Uterus (tissue), 2 donors: ENCODE measurements at regions not wholly inside any gene's neighbourhood (a gene's known extent, or its start where the extent isn't known, plus 50 kb on each side); places are given as distances from the start of the nearest gene placed in this dataset.

Source experiments
- CTCF ChIP-seq, 4 experiments: fragments of 200-600 bp in 2 of 4; fragments of 450-650 bp in 2 of 4; sonication (generic) in 2 of 4; IDR thresholded peaks; one replicate each; pipeline ENCODE4 v1.5.1; 2016 to 2019; ENCODE audit warnings: antibody characterized with exemption in 4 of 4, mild to moderate bottlenecking in 2 of 4, moderate library complexity in 1 of 4
- POLR2A ChIP-seq, 2 donors: fragments of 450-650 bp; IDR thresholded peaks; one replicate each; pipeline ENCODE4 v1.6.1; 2016; ENCODE audit warnings: antibody characterized with exemption in 2 of 2, mild to moderate bottlenecking in 1 of 2, moderate library complexity in 1 of 2

GRCh38 chr4:29153642-29154041 lies 1566.5 kb upstream of the PCDH7 start:
- no peak for TF ChIP-seq POLR2A (IDR thresholded peaks at IDR 0.05)
- TF ChIP-seq CTCF (IDR thresholded peaks at IDR 0.05) = no peak
